ENCODE measurements at regions not wholly inside any gene's neighbourhood (a gene's known extent, or its start where the extent isn't known, plus 50 kb on each side); places are given as distances from the start of the nearest gene placed in this dataset.

- no peak overlapping the region for H3K9ac ChIP-seq (ENCODE audit: low read depth in 1 of 2, low read length in 2 of 2)
- 74% methylated on average over 2 of the region's 2 CpGs for WGBS
- no peak for DNase-seq (ENCODE audit: low spot score)
- TF ChIP-seq FOXA2 (IDR thresholded peaks at IDR 0.05) (no peak), RXRA (IDR thresholded peaks at IDR 0.05) (no peak), REST (IDR thresholded peaks at IDR 0.05) (no peak), MAX (IDR thresholded peaks at IDR 0.05) (no peak), YY1 (IDR thresholded peaks at IDR 0.05) (no peak), TAF1 (conservative IDR thresholded peaks at IDR 0.05) (no peak), JUND (IDR thresholded peaks at IDR 0.05) (no peak), HNF4A (conservative IDR thresholded peaks at IDR 0.05) (no peak), SP1 (IDR thresholded peaks at IDR 0.05) (no peak), GABPA (IDR thresholded peaks at IDR 0.05 in 1 of 2, conservative IDR thresholded peaks at IDR 0.05 in 1 of 2) (no peak), HNF4G (IDR thresholded peaks at IDR 0.05) (no peak), ZBTB33 (IDR thresholded peaks at IDR 0.05) (no peak), CTCF (IDR thresholded peaks at IDR 0.05; ENCODE audit: low read depth, low read length, missing input control) (no peak), NR2F2 (IDR thresholded peaks at IDR 0.05) (no peak), EGR1 (IDR thresholded peaks at IDR 0.05; ENCODE audit: low read depth in 2 of 2) (no peak), FOXA1 (IDR thresholded peaks at IDR 0.05) (no peak), RAD21 (IDR thresholded peaks at IDR 0.05) (no peak), ATF3 (IDR thresholded peaks at IDR 0.05) (no peak)
- H3K27me3 ChIP-seq (ENCODE audit: control insufficient read depth in 4 of 4, insufficient read depth in 4 of 4, low read length in 3 of 4), result peaks cover 0 to 3% (median 0%) of the 10 kb centered on the region in 4 donors
- no peaks in the 10 kb centered on the region for H3K36me3 ChIP-seq (ENCODE audit: control insufficient read depth in 4 of 4, insufficient read depth in 3 of 4, low read depth in 1 of 4, low read length in 3 of 4)
- H3K4me1 ChIP-seq (ENCODE audit: control insufficient read depth in 4 of 4, insufficient read depth in 4 of 4, low read length in 3 of 4), result peaks cover 0 to 1% (median 0%) of the 10 kb centered on the region in 4 donors
- no peak overlapping the region for H3K27ac ChIP-seq (ENCODE audit: low read depth in 1 of 2, low read length in 2 of 2)
- H3K9me3 ChIP-seq (ENCODE audit: control insufficient read depth in 4 of 4, low read length in 3 of 4), result no peaks in the 10 kb centered on the region
- H3K4me3 ChIP-seq (ENCODE audit: low read depth in 1 of 3, low read length in 3 of 3), result no peak overlapping the region
Measured at GRCh38 chr1:60622486-60622885, 459.9 kb upstream of the NFIA start.
